Activated T-cell treated with anti-CD3 and anti-CD28 coated beads, Interleukin-2, amount 50 U/mL, for 72 hours (primary cell): ENCODE measurements at regions not wholly inside any gene's neighbourhood (a gene's known extent, or its start where the extent isn't known, plus 50 kb on each side); places are given as distances from the start of the nearest gene placed in this dataset.

Experiments
- ATAC-seq, 2 donors: fragments of 150-1000 bp; cut with Tn5 transposase; replicated peaks in 1 of 2; 2 replicates each; pipeline ENCODE4 v1.10.0; 2021; ENCODE audit warnings: moderate library complexity in 2 of 2, mild to moderate bottlenecking in 1 of 2
- DNase-seq, 2 donors: peaks; one replicate each; pipeline ENCODE4 v3.0.0; 2021 to 2022; ENCODE audit warnings: mixed read lengths in 1 of 2
- H3K27ac Mint-ChIP-seq: one replicate; pipeline ENCODE4 v1.8.0; 2022; ENCODE audit warnings: mild to moderate bottlenecking, moderate library complexity, mixed read lengths
- H3K27me3 Mint-ChIP-seq: one replicate; pipeline ENCODE4 v1.8.0; 2022; ENCODE audit warnings: low read depth, mixed read lengths
- H3K36me3 Mint-ChIP-seq, 2 donors: one replicate each; pipeline ENCODE4 v1.8.0; 2022; ENCODE audit warnings: mixed read lengths in 2 of 2, mild to moderate bottlenecking in 1 of 2; ENCODE audit not compliant: insufficient read depth in 2 of 2
- H3K4me1 Mint-ChIP-seq: one replicate; pipeline ENCODE4 v1.8.0; 2022; ENCODE audit warnings: low read depth, mixed read lengths
- H3K4me3 Mint-ChIP-seq, 2 donors: one replicate each; pipeline ENCODE4 v1.8.0; 2022; ENCODE audit warnings: mild to moderate bottlenecking in 2 of 2, mixed read lengths in 2 of 2, moderate library complexity in 2 of 2
- H3K9me3 Mint-ChIP-seq, 2 donors: one replicate each; pipeline ENCODE4 v1.8.0; 2022; ENCODE audit warnings: mixed read lengths in 2 of 2

GRCh38 chr18:38933910-38934510 is 1368.4 kb upstream of the CELF4 start:
- Mint-ChIP-seq H3K27me3 (no peaks in the 10 kb centered on the region), H3K4me3 (no peak overlapping the region), H3K9me3 (no peaks in the 10 kb centered on the region), H3K27ac (no peak overlapping the region), H3K4me1 (peaks cover 15% of the 10 kb centered on the region), H3K36me3 (no peaks in the 10 kb centered on the region)
- no peak for DNase-seq
- no peak for ATAC-seq

- Mint-ChIP-seq H3K27me3 (no peaks in the 10 kb centered on the region), H3K9me3 (no peaks in the 10 kb centered on the region), H3K36me3 (no peaks in the 10 kb centered on the region), H3K4me3 (no peak overlapping the region), H3K4me1 (peaks cover 12% of the 10 kb centered on the region), H3K27ac (no peak overlapping the region)
- ATAC-seq (no peak), DNase-seq (no peak)
Observed at GRCh38 chr18:38933322-38933721, 1367.7 kb upstream of the CELF4 start.

- no peak overlapping the region for H3K27ac Mint-ChIP-seq
- ATAC-seq, result no peak
- DNase-seq, result no peak
Observed at GRCh38 chr18:38932752-38933151, 1367.2 kb upstream of the CELF4 start.

GRCh38 chr18:38931754-38932050 is 1366.1 kb upstream of the CELF4 start:
- H3K9me3 Mint-ChIP-seq, result no peaks in the 10 kb centered on the region
- no peak for DNase-seq
- peaks cover 12% of the 10 kb centered on the region for H3K4me1 Mint-ChIP-seq
- H3K27ac Mint-ChIP-seq, result no peak overlapping the region
- no peak overlapping the region for H3K4me3 Mint-ChIP-seq
- no peak for ATAC-seq
- no peaks in the 10 kb centered on the region for H3K27me3 Mint-ChIP-seq
- no peaks in the 10 kb centered on the region for H3K36me3 Mint-ChIP-seq

More at GRCh38 chr18:38932752-38933151, 1367.2 kb upstream of the CELF4 start:
- Mint-ChIP-seq H3K4me1 (peaks cover 12% of the 10 kb centered on the region), H3K9me3 (no peaks in the 10 kb centered on the region), H3K4me3 (no peak overlapping the region), H3K27me3 (no peaks in the 10 kb centered on the region), H3K36me3 (no peaks in the 10 kb centered on the region)

GRCh38 chr18:38930881-38931753 is 1365.5 kb upstream of the CELF4 start:
- Mint-ChIP-seq H3K27ac (no peak overlapping the region), H3K4me1 (peaks cover 11% of the 10 kb centered on the region)

GRCh38 chr18:38923540-38923939 is 1357.9 kb upstream of the CELF4 start:
- Mint-ChIP-seq H3K27ac (no peak overlapping the region), H3K4me1 (no peaks in the 10 kb centered on the region), H3K27me3 (peaks cover 21% of the 10 kb centered on the region), H3K36me3 (peaks cover 0 to 1% of the 10 kb centered on the region in 2 donors), H3K9me3 (no peaks in the 10 kb centered on the region), H3K4me3 (no peak overlapping the region)
- no peak for DNase-seq
- ATAC-seq, result no peak

More at GRCh38 chr18:38930881-38931753, 1365.5 kb upstream of the CELF4 start:
- Mint-ChIP-seq H3K4me3 (no peak overlapping the region), H3K36me3 (no peaks in the 10 kb centered on the region), H3K9me3 (no peaks in the 10 kb centered on the region), H3K27me3 (no peaks in the 10 kb centered on the region)
- no peak for ATAC-seq
- DNase-seq, result no peak

GRCh38 chr18:38923126-38923525 is 1357.5 kb upstream of the CELF4 start:
- DNase-seq, result no peak
- no peak overlapping the region for H3K4me3 Mint-ChIP-seq
- no peak for ATAC-seq
- peaks cover 0 to 1% of the 10 kb centered on the region in 2 donors for H3K9me3 Mint-ChIP-seq
- no peak overlapping the region for H3K27ac Mint-ChIP-seq
- H3K36me3 Mint-ChIP-seq, result peaks cover 0 to 1% of the 10 kb centered on the region in 2 donors
- H3K4me1 Mint-ChIP-seq, result no peaks in the 10 kb centered on the region
- peaks cover 22% of the 10 kb centered on the region for H3K27me3 Mint-ChIP-seq

GRCh38 chr18:38909972-38910371 is 1344.4 kb upstream of the CELF4 start:
- ATAC-seq, result no peak
- Mint-ChIP-seq H3K36me3 (no peaks in the 10 kb centered on the region), H3K4me3 (no peak overlapping the region), H3K4me1 (peaks cover 5% of the 10 kb centered on the region), H3K27ac (no peak overlapping the region), H3K27me3 (peaks cover 6% of the 10 kb centered on the region), H3K9me3 (peaks cover 2% of the 10 kb centered on the region in 2 donors)
- no peak for DNase-seq

GRCh38 chr18:38902796-38903195 is 1337.2 kb upstream of the CELF4 start:
- ATAC-seq (no peak), DNase-seq (no peak)
- Mint-ChIP-seq H3K27me3 (peaks cover 6% of the 10 kb centered on the region), H3K9me3 (no peaks in the 10 kb centered on the region), H3K36me3 (no peaks in the 10 kb centered on the region), H3K27ac (no peak overlapping the region), H3K4me3 (no peak overlapping the region), H3K4me1 (no peaks in the 10 kb centered on the region)

GRCh38 chr18:38900445-38900844 is 1334.8 kb upstream of the CELF4 start:
- Mint-ChIP-seq H3K4me3 (no peak overlapping the region), H3K9me3 (peaks cover 0 to 4% of the 10 kb centered on the region in 2 donors), H3K27ac (no peak overlapping the region), H3K36me3 (no peaks in the 10 kb centered on the region), H3K27me3 (peaks cover 5% of the 10 kb centered on the region), H3K4me1 (no peaks in the 10 kb centered on the region)
- DNase-seq (no peak), ATAC-seq (no peak)

GRCh38 chr18:38900031-38900430 is 1334.4 kb upstream of the CELF4 start:
- ATAC-seq (no peak), DNase-seq (no peak)
- no peak overlapping the region for H3K27ac Mint-ChIP-seq
- H3K4me1 Mint-ChIP-seq, result no peaks in the 10 kb centered on the region
- H3K27me3 Mint-ChIP-seq, result peaks cover under 1% of the 10 kb centered on the region
- no peak overlapping the region for H3K4me3 Mint-ChIP-seq
- H3K9me3 Mint-ChIP-seq, result peaks cover 0 to 6% of the 10 kb centered on the region in 2 donors
- H3K36me3 Mint-ChIP-seq, result no peaks in the 10 kb centered on the region

- no peaks in the 10 kb centered on the region for H3K4me1 Mint-ChIP-seq
- ATAC-seq, result no peak
- H3K27ac Mint-ChIP-seq, result no peak overlapping the region
- DNase-seq, result no peak
- no peak overlapping the region for H3K4me3 Mint-ChIP-seq
- no peaks in the 10 kb centered on the region for H3K36me3 Mint-ChIP-seq
- no peaks in the 10 kb centered on the region for H3K27me3 Mint-ChIP-seq
- peaks cover 0 to 6% of the 10 kb centered on the region in 2 donors for H3K9me3 Mint-ChIP-seq
Observed at GRCh38 chr18:38899252-38899651, 1333.7 kb upstream of the CELF4 start.

GRCh38 chr18:38898167-38898566 is 1332.6 kb upstream of the CELF4 start:
- Mint-ChIP-seq H3K4me1 (no peaks in the 10 kb centered on the region), H3K9me3 (peaks cover 0 to 6% of the 10 kb centered on the region in 2 donors), H3K27me3 (no peaks in the 10 kb centered on the region), H3K36me3 (no peaks in the 10 kb centered on the region), H3K27ac (no peak overlapping the region), H3K4me3 (no peak overlapping the region)
- no peak for DNase-seq
- ATAC-seq, result no peak

GRCh38 chr18:38895560-38895959 is 1330.0 kb upstream of the CELF4 start:
- Mint-ChIP-seq H3K27me3 (no peaks in the 10 kb centered on the region), H3K9me3 (peaks cover 0 to 8% of the 10 kb centered on the region in 2 donors), H3K27ac (no peak overlapping the region), H3K4me1 (no peaks in the 10 kb centered on the region), H3K4me3 (no peak overlapping the region), H3K36me3 (no peaks in the 10 kb centered on the region)
- ATAC-seq (no peak), DNase-seq (no peak)
